Fibroblast of skin of right biceps (primary cell): ENCODE measurements at regions not wholly inside any gene's neighbourhood (a gene's known extent, or its start where the extent isn't known, plus 50 kb on each side); places are given as distances from the start of the nearest gene placed in this dataset.
"Not testable (repeated sequence)": the region's sequence is repeated elsewhere in the genome, so short reads cannot be mapped to it uniquely, and the experiment has no call there.

Experiments
- DNase-seq: peaks from one replicate; pipeline ENCODE4 v3.0.0-alpha.2; 2013

GRCh38 chr13:89082623-89083022 lies 1411.5 kb downstream of the SLITRK5 start:
- no peak for DNase-seq

GRCh38 chr13:89088107-89088506 lies 1416.9 kb downstream of the SLITRK5 start:
- not testable (repeated sequence) for DNase-seq

GRCh38 chr13:89097994-89098393 lies 1426.8 kb downstream of the SLITRK5 start:
- DNase-seq: no peak

- no peak for DNase-seq
Observed at GRCh38 chr13:89113744-89114143, 1442.6 kb downstream of the SLITRK5 start.

GRCh38 chr13:89115307-89115706 lies 1444.1 kb downstream of the SLITRK5 start:
- no peak for DNase-seq

GRCh38 chr13:89136678-89137077 lies 1465.5 kb downstream of the SLITRK5 start:
- no peak for DNase-seq

- DNase-seq: peak; percentile 0
Observed at GRCh38 chr13:89150362-89150761, 1479.2 kb downstream of the SLITRK5 start.

- no peak for DNase-seq
Observed at GRCh38 chr13:89153941-89154340, 1482.8 kb downstream of the SLITRK5 start.

GRCh38 chr13:89163096-89163495 lies 1491.9 kb downstream of the SLITRK5 start:
- no peak for DNase-seq

GRCh38 chr13:89165685-89166084 lies 1494.5 kb downstream of the SLITRK5 start:
- no peak for DNase-seq

GRCh38 chr13:89169951-89170350 lies 1498.8 kb downstream of the SLITRK5 start:
- DNase-seq: no peak

- DNase-seq: no peak
Observed at GRCh38 chr13:89181041-89181440, 1509.9 kb downstream of the SLITRK5 start.

- DNase-seq: no peak
Observed at GRCh38 chr13:89199138-89199537, 1528.0 kb downstream of the SLITRK5 start.

GRCh38 chr13:89204435-89204834 lies 1533.3 kb downstream of the SLITRK5 start:
- DNase-seq: no peak

- DNase-seq: no peak
Observed at GRCh38 chr13:89205856-89206520, 1534.8 kb downstream of the SLITRK5 start.

GRCh38 chr13:89212186-89212585 lies 1541.0 kb downstream of the SLITRK5 start:
- no peak for DNase-seq

GRCh38 chr13:89214185-89214584 lies 1543.0 kb downstream of the SLITRK5 start:
- no peak for DNase-seq

- not testable (repeated sequence) for DNase-seq
Observed at GRCh38 chr13:89215319-89215718, 1544.1 kb downstream of the SLITRK5 start.

- DNase-seq: no peak
Observed at GRCh38 chr13:89217813-89218212, 1546.6 kb downstream of the SLITRK5 start.

GRCh38 chr13:89221557-89222158 lies 1550.5 kb downstream of the SLITRK5 start:
- peak; percentile 5 for DNase-seq

GRCh38 chr13:89227356-89227755 lies 1556.2 kb downstream of the SLITRK5 start:
- DNase-seq: peak; percentile 24

- DNase-seq: no peak
Observed at GRCh38 chr13:89238496-89238895, 1567.3 kb downstream of the SLITRK5 start.

- DNase-seq: no peak
Observed at GRCh38 chr13:89239361-89240127, 1568.4 kb downstream of the SLITRK5 start.

- no peak for DNase-seq
Observed at GRCh38 chr13:89255844-89256406, 1584.8 kb downstream of the SLITRK5 start.
